ENCODE measurements at regions not wholly inside any gene's neighbourhood (a gene's known extent, or its start where the extent isn't known, plus 50 kb on each side); places are given as distances from the start of the nearest gene placed in this dataset.

GRCh38 chr2:14520385-14520945 lies 112.1 kb upstream of the LRATD1 start:
- no peaks in the 10 kb centered on the region for H3K9me3 ChIP-seq (ENCODE audit: control insufficient read depth in 5 of 5, low read length in 5 of 5)
- H3K36me3 ChIP-seq (ENCODE audit: control insufficient read depth in 5 of 5, insufficient read depth in 5 of 5, low read length in 5 of 5), result no peaks in the 10 kb centered on the region
- no peaks in the 10 kb centered on the region for H3K4me1 ChIP-seq (ENCODE audit: control insufficient read depth in 5 of 5, insufficient read depth in 5 of 5, low read length in 5 of 5)
- no peak overlapping the region for H3K4me3 ChIP-seq (ENCODE audit: low read depth in 1 of 5, low read length in 5 of 5)
- H3K27me3 ChIP-seq (ENCODE audit: control insufficient read depth in 5 of 5, insufficient read depth in 4 of 5, low read length in 5 of 5), result no peaks in the 10 kb centered on the region
- H3K9ac ChIP-seq (ENCODE audit: low read length in 5 of 5), result no peak overlapping the region
- no peak overlapping the region for H3K27ac ChIP-seq (ENCODE audit: low read depth, low read length)

- Histone ChIP-seq H3K27ac (ENCODE audit: low read depth, low read length) (no peak overlapping the region), H3K9ac (ENCODE audit: low read length in 5 of 5) (no peak overlapping the region), H3K27me3 (ENCODE audit: control insufficient read depth in 5 of 5, insufficient read depth in 4 of 5, low read length in 5 of 5) (no peaks in the 10 kb centered on the region), H3K36me3 (ENCODE audit: control insufficient read depth in 5 of 5, insufficient read depth in 5 of 5, low read length in 5 of 5) (no peaks in the 10 kb centered on the region), H3K9me3 (ENCODE audit: control insufficient read depth in 5 of 5, low read length in 5 of 5) (no peaks in the 10 kb centered on the region), H3K4me3 (ENCODE audit: low read depth in 1 of 5, low read length in 5 of 5) (no peak overlapping the region), H3K4me1 (ENCODE audit: control insufficient read depth in 5 of 5, insufficient read depth in 5 of 5, low read length in 5 of 5) (no peaks in the 10 kb centered on the region)
Measured at GRCh38 chr2:14524041-14524802, 108.3 kb upstream of the LRATD1 start.

- Histone ChIP-seq H3K27ac (ENCODE audit: low read depth, low read length) (no peak overlapping the region), H3K9ac (ENCODE audit: low read length in 5 of 5) (no peak overlapping the region), H3K27me3 (ENCODE audit: control insufficient read depth in 5 of 5, insufficient read depth in 4 of 5, low read length in 5 of 5) (no peaks in the 10 kb centered on the region), H3K4me3 (ENCODE audit: low read depth in 1 of 5, low read length in 5 of 5) (no peak overlapping the region), H3K4me1 (ENCODE audit: control insufficient read depth in 5 of 5, insufficient read depth in 5 of 5, low read length in 5 of 5) (no peaks in the 10 kb centered on the region), H3K9me3 (ENCODE audit: control insufficient read depth in 5 of 5, low read length in 5 of 5) (no peaks in the 10 kb centered on the region), H3K36me3 (ENCODE audit: control insufficient read depth in 5 of 5, insufficient read depth in 5 of 5, low read length in 5 of 5) (no peaks in the 10 kb centered on the region)
Measured at GRCh38 chr2:14524803-14525080, 107.8 kb upstream of the LRATD1 start.

GRCh38 chr2:14530506-14530905 lies 102.0 kb upstream of the LRATD1 start:
- H3K27me3 ChIP-seq (ENCODE audit: control insufficient read depth in 5 of 5, insufficient read depth in 4 of 5, low read length in 5 of 5), result no peaks in the 10 kb centered on the region
- H3K9me3 ChIP-seq (ENCODE audit: control insufficient read depth in 5 of 5, low read length in 5 of 5), result peaks cover 0 to 2% (median 0%) of the 10 kb centered on the region in 5 donors
- no peak overlapping the region for H3K27ac ChIP-seq (ENCODE audit: low read depth, low read length)
- no peaks in the 10 kb centered on the region for H3K4me1 ChIP-seq (ENCODE audit: control insufficient read depth in 5 of 5, insufficient read depth in 5 of 5, low read length in 5 of 5)
- no peak overlapping the region for H3K9ac ChIP-seq (ENCODE audit: low read length in 5 of 5)
- no peaks in the 10 kb centered on the region for H3K36me3 ChIP-seq (ENCODE audit: control insufficient read depth in 5 of 5, insufficient read depth in 5 of 5, low read length in 5 of 5)
- no peak overlapping the region for H3K4me3 ChIP-seq (ENCODE audit: low read depth in 1 of 5, low read length in 5 of 5)

GRCh38 chr2:14533131-14533757 lies 99.3 kb upstream of the LRATD1 start:
- Histone ChIP-seq H3K9me3 (ENCODE audit: control insufficient read depth in 5 of 5, low read length in 5 of 5) (peaks cover 0 to 2% (median 0%) of the 10 kb centered on the region in 5 donors), H3K27ac (ENCODE audit: low read depth, low read length) (no peak overlapping the region), H3K9ac (ENCODE audit: low read length in 5 of 5) (no peak overlapping the region), H3K36me3 (ENCODE audit: control insufficient read depth in 5 of 5, insufficient read depth in 5 of 5, low read length in 5 of 5) (no peaks in the 10 kb centered on the region), H3K4me3 (ENCODE audit: low read depth in 1 of 5, low read length in 5 of 5) (no peak overlapping the region), H3K4me1 (ENCODE audit: control insufficient read depth in 5 of 5, insufficient read depth in 5 of 5, low read length in 5 of 5) (no peaks in the 10 kb centered on the region), H3K27me3 (ENCODE audit: control insufficient read depth in 5 of 5, insufficient read depth in 4 of 5, low read length in 5 of 5) (no peaks in the 10 kb centered on the region)

- Histone ChIP-seq H3K36me3 (ENCODE audit: control insufficient read depth in 5 of 5, insufficient read depth in 5 of 5, low read length in 5 of 5) (no peaks in the 10 kb centered on the region), H3K9ac (ENCODE audit: low read length in 5 of 5) (no peak overlapping the region), H3K27ac (ENCODE audit: low read depth, low read length) (no peak overlapping the region), H3K4me1 (ENCODE audit: control insufficient read depth in 5 of 5, insufficient read depth in 5 of 5, low read length in 5 of 5) (no peaks in the 10 kb centered on the region), H3K4me3 (ENCODE audit: low read depth in 1 of 5, low read length in 5 of 5) (no peak overlapping the region), H3K27me3 (ENCODE audit: control insufficient read depth in 5 of 5, insufficient read depth in 4 of 5, low read length in 5 of 5) (no peaks in the 10 kb centered on the region), H3K9me3 (ENCODE audit: control insufficient read depth in 5 of 5, low read length in 5 of 5) (peaks cover 0 to 2% (median 0%) of the 10 kb centered on the region in 5 donors)
Measured at GRCh38 chr2:14535156-14535555, 97.4 kb upstream of the LRATD1 start.

- Histone ChIP-seq H3K9ac (ENCODE audit: low read length in 5 of 5) (no peak overlapping the region), H3K4me3 (ENCODE audit: low read depth in 1 of 5, low read length in 5 of 5) (no peak overlapping the region), H3K9me3 (ENCODE audit: control insufficient read depth in 5 of 5, low read length in 5 of 5) (peaks cover 0 to 2% (median 0%) of the 10 kb centered on the region in 5 donors), H3K27ac (ENCODE audit: low read depth, low read length) (no peak overlapping the region), H3K4me1 (ENCODE audit: control insufficient read depth in 5 of 5, insufficient read depth in 5 of 5, low read length in 5 of 5) (no peaks in the 10 kb centered on the region), H3K36me3 (ENCODE audit: control insufficient read depth in 5 of 5, insufficient read depth in 5 of 5, low read length in 5 of 5) (no peaks in the 10 kb centered on the region), H3K27me3 (ENCODE audit: control insufficient read depth in 5 of 5, insufficient read depth in 4 of 5, low read length in 5 of 5) (no peaks in the 10 kb centered on the region)
Measured at GRCh38 chr2:14536976-14537375, 95.5 kb upstream of the LRATD1 start.

GRCh38 chr2:14540015-14540414 lies 92.5 kb upstream of the LRATD1 start:
- H3K27me3 ChIP-seq (ENCODE audit: control insufficient read depth in 5 of 5, insufficient read depth in 4 of 5, low read length in 5 of 5), result no peaks in the 10 kb centered on the region
- no peak overlapping the region for H3K4me3 ChIP-seq (ENCODE audit: low read depth in 1 of 5, low read length in 5 of 5)
- no peak overlapping the region for H3K27ac ChIP-seq (ENCODE audit: low read depth, low read length)
- H3K36me3 ChIP-seq (ENCODE audit: control insufficient read depth in 5 of 5, insufficient read depth in 5 of 5, low read length in 5 of 5), result no peaks in the 10 kb centered on the region
- H3K4me1 ChIP-seq (ENCODE audit: control insufficient read depth in 5 of 5, insufficient read depth in 5 of 5, low read length in 5 of 5), result no peaks in the 10 kb centered on the region
- no peaks in the 10 kb centered on the region for H3K9me3 ChIP-seq (ENCODE audit: control insufficient read depth in 5 of 5, low read length in 5 of 5)
- no peak overlapping the region for H3K9ac ChIP-seq (ENCODE audit: low read length in 5 of 5)

GRCh38 chr2:14543284-14543683 lies 89.2 kb upstream of the LRATD1 start:
- no peak overlapping the region for H3K9ac ChIP-seq (ENCODE audit: low read length in 5 of 5)
- no peaks in the 10 kb centered on the region for H3K4me1 ChIP-seq (ENCODE audit: control insufficient read depth in 5 of 5, insufficient read depth in 5 of 5, low read length in 5 of 5)
- H3K36me3 ChIP-seq (ENCODE audit: control insufficient read depth in 5 of 5, insufficient read depth in 5 of 5, low read length in 5 of 5), result no peaks in the 10 kb centered on the region
- no peak overlapping the region for H3K4me3 ChIP-seq (ENCODE audit: low read depth in 1 of 5, low read length in 5 of 5)
- no peak overlapping the region for H3K27ac ChIP-seq (ENCODE audit: low read depth, low read length)
- no peaks in the 10 kb centered on the region for H3K9me3 ChIP-seq (ENCODE audit: control insufficient read depth in 5 of 5, low read length in 5 of 5)
- H3K27me3 ChIP-seq (ENCODE audit: control insufficient read depth in 5 of 5, insufficient read depth in 4 of 5, low read length in 5 of 5), result no peaks in the 10 kb centered on the region

GRCh38 chr2:14544247-14544646 lies 88.3 kb upstream of the LRATD1 start:
- no peak overlapping the region for H3K27ac ChIP-seq (ENCODE audit: low read depth, low read length)
- H3K27me3 ChIP-seq (ENCODE audit: control insufficient read depth in 5 of 5, insufficient read depth in 4 of 5, low read length in 5 of 5), result no peaks in the 10 kb centered on the region
- H3K9me3 ChIP-seq (ENCODE audit: control insufficient read depth in 5 of 5, low read length in 5 of 5), result no peaks in the 10 kb centered on the region
- H3K9ac ChIP-seq (ENCODE audit: low read length in 5 of 5), result no peak overlapping the region
- H3K36me3 ChIP-seq (ENCODE audit: control insufficient read depth in 5 of 5, insufficient read depth in 5 of 5, low read length in 5 of 5), result no peaks in the 10 kb centered on the region
- H3K4me3 ChIP-seq (ENCODE audit: low read depth in 1 of 5, low read length in 5 of 5), result no peak overlapping the region
- H3K4me1 ChIP-seq (ENCODE audit: control insufficient read depth in 5 of 5, insufficient read depth in 5 of 5, low read length in 5 of 5), result no peaks in the 10 kb centered on the region
